Vagina (tissue), 2 donors: ENCODE measurements at regions not wholly inside any gene's neighbourhood (a gene's known extent, or its start where the extent isn't known, plus 50 kb on each side); places are given as distances from the start of the nearest gene placed in this dataset.

ENCODE experiments used
- POLR2A ChIP-seq, 2 donors: fragments of 450-650 bp; IDR thresholded peaks; one replicate each; pipeline ENCODE4 v1.6.1; 2017; ENCODE audit warnings: antibody characterized with exemption in 2 of 2, mild to moderate bottlenecking in 2 of 2, moderate library complexity in 2 of 2
- TF ChIP-seq, protein P1 (sequence below), 3 experiments: fragments of 450-650 bp in 2 of 3; fragments of 200-600 bp in 1 of 3; sonication (generic) in 1 of 3; IDR thresholded peaks; one replicate each; pipeline ENCODE4 v1.5.1; 2017 to 2019; ENCODE audit warnings: antibody characterized with exemption in 3 of 3, mild to moderate bottlenecking in 2 of 3, moderate library complexity in 2 of 3

DNA sequence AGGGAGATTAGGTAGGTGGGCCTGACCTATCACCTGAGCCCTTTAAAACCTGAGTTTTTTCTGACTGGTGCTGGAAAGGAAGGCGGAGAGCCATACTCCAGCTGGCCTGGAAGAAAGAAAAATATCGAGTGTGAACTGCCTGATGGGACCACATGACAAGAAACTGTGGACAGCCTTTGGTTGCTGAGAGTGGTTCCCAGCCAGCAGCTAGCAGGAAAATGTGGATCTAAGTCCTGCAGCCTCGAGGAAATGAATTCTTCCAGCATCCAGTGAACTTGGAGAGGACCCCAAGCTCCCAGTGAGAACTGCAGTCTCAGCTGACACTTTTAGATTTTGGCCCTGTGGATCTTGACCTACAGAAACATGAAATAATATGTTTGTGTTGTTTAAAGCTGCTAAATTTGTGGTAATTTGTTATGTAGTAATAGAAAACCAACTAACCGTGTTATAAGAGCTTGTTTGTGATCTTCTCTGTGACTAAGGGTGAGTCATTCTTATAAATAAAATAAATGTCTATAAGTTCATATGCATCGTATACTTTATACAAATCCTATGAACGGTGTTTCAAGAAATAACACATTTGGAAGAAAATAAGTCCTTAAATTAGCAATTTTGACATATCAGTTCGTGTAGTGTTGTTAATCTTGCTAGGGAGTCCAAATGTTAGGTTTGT, 359.6 kb downstream of the BMP4 start:
- TF ChIP-seq, protein P1, sequence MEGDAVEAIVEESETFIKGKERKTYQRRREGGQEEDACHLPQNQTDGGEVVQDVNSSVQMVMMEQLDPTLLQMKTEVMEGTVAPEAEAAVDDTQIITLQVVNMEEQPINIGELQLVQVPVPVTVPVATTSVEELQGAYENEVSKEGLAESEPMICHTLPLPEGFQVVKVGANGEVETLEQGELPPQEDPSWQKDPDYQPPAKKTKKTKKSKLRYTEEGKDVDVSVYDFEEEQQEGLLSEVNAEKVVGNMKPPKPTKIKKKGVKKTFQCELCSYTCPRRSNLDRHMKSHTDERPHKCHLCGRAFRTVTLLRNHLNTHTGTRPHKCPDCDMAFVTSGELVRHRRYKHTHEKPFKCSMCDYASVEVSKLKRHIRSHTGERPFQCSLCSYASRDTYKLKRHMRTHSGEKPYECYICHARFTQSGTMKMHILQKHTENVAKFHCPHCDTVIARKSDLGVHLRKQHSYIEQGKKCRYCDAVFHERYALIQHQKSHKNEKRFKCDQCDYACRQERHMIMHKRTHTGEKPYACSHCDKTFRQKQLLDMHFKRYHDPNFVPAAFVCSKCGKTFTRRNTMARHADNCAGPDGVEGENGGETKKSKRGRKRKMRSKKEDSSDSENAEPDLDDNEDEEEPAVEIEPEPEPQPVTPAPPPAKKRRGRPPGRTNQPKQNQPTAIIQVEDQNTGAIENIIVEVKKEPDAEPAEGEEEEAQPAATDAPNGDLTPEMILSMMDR (IDR thresholded peaks at IDR 0.05): no peak
- no peak for TF ChIP-seq POLR2A (IDR thresholded peaks at IDR 0.05)
